ENCODE measurements at regions not wholly inside any gene's neighbourhood (a gene's known extent, or its start where the extent isn't known, plus 50 kb on each side); places are given as distances from the start of the nearest gene placed in this dataset.
"Not testable (repeated sequence)": the region's sequence is repeated elsewhere in the genome, so short reads cannot be mapped to it uniquely, and the experiment has no call there.

GRCh38 chrY:12391655-12392559 is 309.1 kb upstream of the USP9Y start:
- 16 to 36% (median 31%) methylated on average over 15 to 17 of the region's 17 CpGs; no CpG with 5 or more reads in 2 of the 5 donors for WGBS, 5 donors
- H3K4me1 ChIP-seq; H3K27me3 ChIP-seq; H3K36me3 ChIP-seq; H3K4me3 ChIP-seq; intact Hi-C loops (cut with DNase I; ENCODE audit: low total_unique reads); H3K9me3 ChIP-seq: not testable (repeated sequence)
- peak in 1 of 3 donors; percentile 58 for TF ChIP-seq POLR2AphosphoS5 (IDR thresholded peaks at IDR 0.05)
- DNase-seq: peak in 1 of 2 donors; percentile 0
- peak overlapping the region in 2 of 5 donors; percentile 52 to 63 for H3K27ac ChIP-seq

DNA sequence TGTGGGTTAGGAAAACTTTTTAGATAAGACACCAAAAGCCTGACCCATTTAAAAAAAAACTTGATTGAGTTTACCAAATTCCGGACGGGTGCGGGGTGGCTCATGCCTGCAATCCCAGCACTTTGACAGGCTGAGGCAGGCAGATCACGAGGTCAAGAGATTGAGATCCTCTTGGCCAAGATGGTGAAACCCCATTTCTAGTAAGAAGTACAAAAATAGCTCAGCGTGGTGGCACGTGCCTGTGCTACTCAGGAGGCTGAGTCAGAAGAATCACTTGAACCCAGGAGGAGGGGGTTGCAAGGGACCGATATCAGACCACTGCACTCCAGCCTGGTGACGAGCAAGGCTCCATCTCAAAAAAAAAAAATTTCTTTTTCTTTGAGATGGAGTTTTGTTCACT is 307.8 kb upstream of the USP9Y start:
- Histone ChIP-seq H3K27me3 (no peaks in the 10 kb centered on the region), H3K4me1 (no peaks in the 10 kb centered on the region), H3K27ac (peak overlapping the region in 1 of 5 donors; percentile 63), H3K9me3 (no peaks in the 10 kb centered on the region), H3K36me3 (no peaks in the 10 kb centered on the region), H3K4me3 (no peak overlapping the region)
- whole genome bisulfite sequencing, 5 donors: 52 to 57% (median 56%) methylated on average over 8 of the region's 8 CpGs; no CpG with 5 or more reads in 2 of the 5 donors
- intact Hi-C loops (cut with DNase I; ENCODE audit: low total_unique reads): no loop called here
- TF ChIP-seq EP300 (IDR thresholded peaks at IDR 0.05) (no peak), POLR2AphosphoS5 (IDR thresholded peaks at IDR 0.05) (no peak), POLR2A (IDR thresholded peaks at IDR 0.05) (no peak), CTCF (IDR thresholded peaks at IDR 0.05) (no peak)
- DNase-seq: no peak

GRCh38 chrY:12395381-12396120 is 305.5 kb upstream of the USP9Y start:
- WGBS, 5 donors: 42 to 44% (median 44%) methylated on average over 3 to 5 of the region's 5 CpGs; no CpG with 5 or more reads in 2 of the 5 donors
- H3K27me3 ChIP-seq; intact Hi-C loops (cut with DNase I; ENCODE audit: low total_unique reads); DNase-seq; H3K27ac ChIP-seq; H3K9me3 ChIP-seq; H3K4me1 ChIP-seq; H3K36me3 ChIP-seq; H3K4me3 ChIP-seq: not testable (repeated sequence)

- H3K9me3 ChIP-seq: no peaks in the 10 kb centered on the region
- H3K27me3 ChIP-seq: no peaks in the 10 kb centered on the region
- no peaks in the 10 kb centered on the region for H3K4me1 ChIP-seq
- intact Hi-C loops (cut with DNase I; ENCODE audit: low total_unique reads): no loop called here
- TF ChIP-seq EP300 (IDR thresholded peaks at IDR 0.05) (no peak), CTCF (IDR thresholded peaks at IDR 0.05) (no peak), POLR2AphosphoS5 (IDR thresholded peaks at IDR 0.05) (no peak), POLR2A (IDR thresholded peaks at IDR 0.05) (no peak)
- no peaks in the 10 kb centered on the region for H3K36me3 ChIP-seq
- WGBS, 5 donors: 60 to 70% (median 62%) methylated on average over 3 of the region's 3 CpGs; no CpG with 5 or more reads in 2 of the 5 donors
- H3K4me3 ChIP-seq: no peak overlapping the region
- DNase-seq: no peak
- no peak overlapping the region for H3K27ac ChIP-seq
Measured at GRCh38 chrY:12403916-12404315, 297.1 kb upstream of the USP9Y start.

GRCh38 chrY:12408236-12408635 is 292.8 kb upstream of the USP9Y start:
- no peaks in the 10 kb centered on the region for H3K27me3 ChIP-seq
- H3K4me1 ChIP-seq: no peaks in the 10 kb centered on the region
- WGBS, 5 donors: 64 to 74% (median 72%) methylated on average over 3 of the region's 3 CpGs; no CpG with 5 or more reads in 2 of the 5 donors
- TF ChIP-seq EP300 (IDR thresholded peaks at IDR 0.05) (no peak), POLR2AphosphoS5 (IDR thresholded peaks at IDR 0.05) (no peak), POLR2A (IDR thresholded peaks at IDR 0.05) (no peak), CTCF (IDR thresholded peaks at IDR 0.05) (no peak)
- no peak overlapping the region for H3K4me3 ChIP-seq
- intact Hi-C loops (cut with DNase I; ENCODE audit: low total_unique reads): no loop called here
- H3K27ac ChIP-seq: no peak overlapping the region
- H3K9me3 ChIP-seq: no peaks in the 10 kb centered on the region
- no peak for DNase-seq
- no peaks in the 10 kb centered on the region for H3K36me3 ChIP-seq

Data from stomach (tissue), 8 donors.